Endothelial cell (in vitro differentiated cells): ENCODE measurements at regions not wholly inside any gene's neighbourhood (a gene's known extent, or its start where the extent isn't known, plus 50 kb on each side); places are given as distances from the start of the nearest gene placed in this dataset.

Experiments used
- DNase-seq: peaks from one replicate; pipeline ENCODE4 v3.0.0; 2021; ENCODE audit warnings: low spot score
- H3K27ac Mint-ChIP-seq: one replicate; pipeline ENCODE4 v1.8.0; 2021; ENCODE audit warnings: mixed read lengths, inconsistent platforms; ENCODE audit not compliant: unreplicated experiment
- H3K27me3 Mint-ChIP-seq: one replicate; pipeline ENCODE4 v1.8.0; 2021; ENCODE audit warnings: mild to moderate bottlenecking, moderate library complexity, mixed read lengths, inconsistent platforms; ENCODE audit not compliant: unreplicated experiment
- H3K36me3 Mint-ChIP-seq: one replicate; pipeline ENCODE4 v1.8.0; 2021; ENCODE audit warnings: mild to moderate bottlenecking, low read depth, mixed read lengths, inconsistent platforms; ENCODE audit not compliant: unreplicated experiment
- H3K4me1 Mint-ChIP-seq: one replicate; pipeline ENCODE4 v1.8.0; 2021; ENCODE audit warnings: mild to moderate bottlenecking, mixed read lengths, inconsistent platforms; ENCODE audit not compliant: unreplicated experiment
- H3K4me3 Mint-ChIP-seq: one replicate; pipeline ENCODE4 v1.8.0; 2021; ENCODE audit warnings: mild to moderate bottlenecking, mixed read lengths, inconsistent platforms; ENCODE audit not compliant: unreplicated experiment
- H3K9me3 Mint-ChIP-seq: one replicate; pipeline ENCODE4 v1.8.0; 2021; ENCODE audit warnings: mixed read lengths, inconsistent platforms; ENCODE audit not compliant: unreplicated experiment
- TF ChIP-seq, protein P1 (sequence below): fragments of 200-600 bp; sonication (generic); IDR thresholded peaks from one replicate; pipeline ENCODE4 v1.5.0; 2021; ENCODE audit warnings: antibody characterized with exemption; ENCODE audit not compliant: unreplicated experiment

DNA sequence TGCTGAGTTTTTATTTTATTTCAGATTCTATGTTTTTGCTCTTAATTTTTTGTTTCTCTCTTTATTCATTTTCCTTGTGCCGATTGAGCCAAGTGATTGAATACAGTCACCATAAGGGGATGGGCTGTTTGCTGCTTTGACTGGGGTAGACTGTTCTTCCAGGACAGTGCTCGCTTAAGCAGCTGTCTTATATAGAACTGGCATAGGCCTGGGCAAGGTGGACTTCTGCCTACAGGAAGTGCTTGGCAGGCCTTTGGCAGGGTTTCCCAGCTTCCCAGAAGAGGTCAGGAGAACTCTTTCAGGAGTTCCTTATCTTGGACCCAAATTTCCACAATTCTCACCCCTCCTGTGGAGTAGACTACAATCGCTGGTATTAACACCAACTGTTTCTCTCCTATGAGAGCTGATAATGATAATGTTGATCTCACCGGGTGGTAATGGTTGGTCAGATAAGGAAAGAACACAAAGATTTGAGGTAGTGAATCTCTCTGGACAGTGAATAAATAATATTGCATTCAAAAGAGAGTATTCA, 207.5 kb upstream of the ST6GAL2 start:
- Mint-ChIP-seq H3K27me3 (no peaks in the 10 kb centered on the region), H3K27ac (no peak overlapping the region), H3K36me3 (no peaks in the 10 kb centered on the region), H3K9me3 (no peaks in the 10 kb centered on the region), H3K4me1 (no peaks in the 10 kb centered on the region), H3K4me3 (no peak overlapping the region)
- TF ChIP-seq, protein P1, sequence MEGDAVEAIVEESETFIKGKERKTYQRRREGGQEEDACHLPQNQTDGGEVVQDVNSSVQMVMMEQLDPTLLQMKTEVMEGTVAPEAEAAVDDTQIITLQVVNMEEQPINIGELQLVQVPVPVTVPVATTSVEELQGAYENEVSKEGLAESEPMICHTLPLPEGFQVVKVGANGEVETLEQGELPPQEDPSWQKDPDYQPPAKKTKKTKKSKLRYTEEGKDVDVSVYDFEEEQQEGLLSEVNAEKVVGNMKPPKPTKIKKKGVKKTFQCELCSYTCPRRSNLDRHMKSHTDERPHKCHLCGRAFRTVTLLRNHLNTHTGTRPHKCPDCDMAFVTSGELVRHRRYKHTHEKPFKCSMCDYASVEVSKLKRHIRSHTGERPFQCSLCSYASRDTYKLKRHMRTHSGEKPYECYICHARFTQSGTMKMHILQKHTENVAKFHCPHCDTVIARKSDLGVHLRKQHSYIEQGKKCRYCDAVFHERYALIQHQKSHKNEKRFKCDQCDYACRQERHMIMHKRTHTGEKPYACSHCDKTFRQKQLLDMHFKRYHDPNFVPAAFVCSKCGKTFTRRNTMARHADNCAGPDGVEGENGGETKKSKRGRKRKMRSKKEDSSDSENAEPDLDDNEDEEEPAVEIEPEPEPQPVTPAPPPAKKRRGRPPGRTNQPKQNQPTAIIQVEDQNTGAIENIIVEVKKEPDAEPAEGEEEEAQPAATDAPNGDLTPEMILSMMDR, result no peak
- DNase-seq, result no peak

DNA sequence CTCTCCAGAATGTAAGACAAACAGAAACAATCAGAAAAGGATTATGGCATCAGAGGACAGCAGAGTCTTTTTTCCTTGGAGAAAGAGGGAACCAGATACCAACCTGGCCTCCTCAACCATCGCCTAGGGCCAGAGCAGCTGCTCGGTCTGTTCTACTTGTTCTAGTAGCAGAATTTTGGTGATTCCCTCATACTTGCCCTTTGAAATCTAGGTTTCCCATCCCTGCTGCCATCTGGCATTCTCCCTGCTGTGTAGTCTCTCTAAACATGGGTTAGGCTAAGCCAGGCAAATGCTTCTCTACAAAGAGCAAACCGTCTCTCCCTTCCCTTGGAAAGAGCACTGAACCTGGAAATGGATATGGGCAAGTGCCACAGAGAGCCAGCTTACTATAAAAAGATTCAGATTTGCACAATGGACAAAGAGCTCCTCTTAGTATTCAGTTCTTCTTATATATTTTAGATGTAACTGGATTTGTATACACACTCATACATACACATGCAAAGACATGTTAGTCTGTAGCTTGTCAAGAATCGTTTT, 208.6 kb upstream of the ST6GAL2 start:
- Mint-ChIP-seq H3K4me1 (no peaks in the 10 kb centered on the region), H3K27ac (no peak overlapping the region), H3K9me3 (no peaks in the 10 kb centered on the region), H3K36me3 (no peaks in the 10 kb centered on the region), H3K4me3 (no peak overlapping the region), H3K27me3 (no peaks in the 10 kb centered on the region)
- DNase-seq, result no peak
- TF ChIP-seq, protein P1, result no peak

GRCh38 chr2:107102176-107102575, 216.2 kb upstream of the ST6GAL2 start:
- no peak for DNase-seq
- no peak overlapping the region for H3K27ac Mint-ChIP-seq
- no peaks in the 10 kb centered on the region for H3K4me1 Mint-ChIP-seq
- H3K4me3 Mint-ChIP-seq, result no peak overlapping the region
- no peaks in the 10 kb centered on the region for H3K27me3 Mint-ChIP-seq
- TF ChIP-seq, protein P1, result no peak
- no peaks in the 10 kb centered on the region for H3K9me3 Mint-ChIP-seq
- no peaks in the 10 kb centered on the region for H3K36me3 Mint-ChIP-seq

GRCh38 chr2:107107351-107107750, 221.4 kb upstream of the ST6GAL2 start:
- no peak overlapping the region for H3K27ac Mint-ChIP-seq
- H3K27me3 Mint-ChIP-seq, result no peaks in the 10 kb centered on the region
- no peaks in the 10 kb centered on the region for H3K4me1 Mint-ChIP-seq
- DNase-seq, result no peak
- H3K9me3 Mint-ChIP-seq, result peaks cover 4% of the 10 kb centered on the region
- H3K36me3 Mint-ChIP-seq, result no peaks in the 10 kb centered on the region
- TF ChIP-seq, protein P1, result no peak
- H3K4me3 Mint-ChIP-seq, result no peak overlapping the region

- Mint-ChIP-seq H3K4me3 (no peak overlapping the region), H3K36me3 (no peaks in the 10 kb centered on the region), H3K27me3 (no peaks in the 10 kb centered on the region), H3K4me1 (no peaks in the 10 kb centered on the region), H3K9me3 (peaks cover 4% of the 10 kb centered on the region), H3K27ac (no peak overlapping the region)
- TF ChIP-seq, protein P1, result no peak
- no peak for DNase-seq
These were observed 222.6 kb upstream of the ST6GAL2 start for GRCh38 chr2:107108556-107108955.
